Endodermal cell (in vitro differentiated cells): ENCODE measurements at regions not wholly inside any gene's neighbourhood (a gene's known extent, or its start where the extent isn't known, plus 50 kb on each side); places are given as distances from the start of the nearest gene placed in this dataset.

ENCODE experiments used
- DNase-seq: peaks from one replicate; pipeline ENCODE4 v3.0.0-alpha.2; 2017
- H3K27ac ChIP-seq: 2 replicates; pipeline ENCODE4 v1.5.1; 2013; ENCODE audit warnings: mild to moderate bottlenecking, low read depth, low read length, moderate library complexity
- H3K27me3 ChIP-seq: 2 replicates; pipeline ENCODE4 v1.6.1; 2013; ENCODE audit warnings: mild to moderate bottlenecking, low read length, moderate library complexity; ENCODE audit not compliant: insufficient read depth, control insufficient read depth, poor library complexity, severe bottlenecking
- H3K36me3 ChIP-seq: 2 replicates; pipeline ENCODE4 v1.7.0; 2013; ENCODE audit warnings: mild to moderate bottlenecking, low read length, moderate library complexity; ENCODE audit not compliant: control insufficient read depth, insufficient read depth
- H3K4me1 ChIP-seq: one replicate; pipeline ENCODE4 v1.7.0; 2013; ENCODE audit warnings: low read length; ENCODE audit not compliant: control insufficient read depth, insufficient read depth
- H3K4me3 ChIP-seq: 2 replicates; pipeline ENCODE4 v1.5.1; 2013; ENCODE audit warnings: mild to moderate bottlenecking, low read length, moderate library complexity
- H3K9ac ChIP-seq: 2 replicates; pipeline ENCODE4 v1.6.1; 2013; ENCODE audit warnings: mild to moderate bottlenecking, low read length, moderate library complexity; ENCODE audit not compliant: poor library complexity, severe bottlenecking; ENCODE audit errors: extremely low read depth
- H3K9me3 ChIP-seq: 2 replicates; pipeline ENCODE4 v1.6.1; 2013; ENCODE audit warnings: mild to moderate bottlenecking, low read length, moderate library complexity; ENCODE audit not compliant: control insufficient read depth
- H3K27ac Mint-ChIP-seq: 2 replicates; pipeline ENCODE4 v1.8.0; 2020; ENCODE audit warnings: mixed read lengths
- H3K27me3 Mint-ChIP-seq: 2 replicates; pipeline ENCODE4 v1.8.0; 2021; ENCODE audit warnings: mild to moderate bottlenecking, mixed read lengths; ENCODE audit not compliant: insufficient read depth
- H3K36me3 Mint-ChIP-seq: 2 replicates; pipeline ENCODE4 v1.8.0; 2020; ENCODE audit warnings: low read depth, mixed read lengths
- H3K4me1 Mint-ChIP-seq: 2 replicates; pipeline ENCODE4 v1.8.0; 2020; ENCODE audit warnings: mixed read lengths
- H3K4me3 Mint-ChIP-seq: 2 replicates; pipeline ENCODE4 v1.8.0; 2020; ENCODE audit warnings: mild to moderate bottlenecking, moderate library complexity, mixed read lengths
- H3K9me3 Mint-ChIP-seq: 2 replicates; pipeline ENCODE4 v1.8.0; 2020; ENCODE audit warnings: mild to moderate bottlenecking, mixed read lengths
- WGBS, 2 experiments: methylation state at CpG; one replicate each; pipeline versions ENCODE4 v1.1.5 to v1.1.7; 2013; ENCODE audit warnings: missing lambda C conversion rate in 2 of 2, mixed read lengths in 1 of 2; ENCODE audit not compliant: insufficient coverage in 1 of 2, insufficient read length in 1 of 2; 5-methylcytosine and 5-hydroxymethylcytosine counted together
- TF ChIP-seq, protein P1 (sequence below): fragments of 200-600 bp; sonication (generic); conservative IDR thresholded peaks from 2 replicates; pipeline ENCODE4 v1.5.0; 2021; ENCODE audit warnings: antibody characterized with exemption, mild to moderate bottlenecking

DNA sequence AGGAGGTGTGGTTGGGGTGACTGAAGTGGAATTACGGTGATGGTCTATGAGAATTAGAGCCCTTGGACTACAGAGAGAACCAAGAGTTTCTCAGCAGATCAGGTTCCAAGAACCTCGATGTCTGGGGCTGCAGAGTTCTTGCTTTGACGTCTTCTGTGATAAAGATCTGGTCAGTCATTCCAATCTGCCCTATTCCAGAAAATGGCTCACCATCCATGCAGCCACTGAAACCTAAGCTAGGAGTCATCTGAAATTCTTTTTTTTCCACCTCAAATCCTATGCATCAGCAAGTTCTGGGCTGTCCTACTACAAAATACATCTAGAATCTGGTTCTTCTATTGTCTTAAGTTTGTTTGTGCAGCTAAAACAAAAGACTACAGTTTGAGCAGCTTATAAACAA, 254.4 kb upstream of the PGRMC2 start:
- no peaks in the 10 kb centered on the region for H3K9me3 ChIP-seq
- Mint-ChIP-seq H3K27me3 (no peaks in the 10 kb centered on the region), H3K36me3 (no peaks in the 10 kb centered on the region), H3K4me1 (peaks cover 4% of the 10 kb centered on the region), H3K27ac (no peak overlapping the region), H3K9me3 (peaks cover 8% of the 10 kb centered on the region), H3K4me3 (no peak overlapping the region)
- WGBS, 2 experiments = 81 to 92% methylated on average over 3 of the region's 3 CpGs
- H3K27ac ChIP-seq = no peak overlapping the region
- H3K36me3 ChIP-seq = no peaks in the 10 kb centered on the region
- DNase-seq = no peak
- no peak overlapping the region for H3K4me3 ChIP-seq
- H3K9ac ChIP-seq = no peak overlapping the region
- H3K4me1 ChIP-seq = peaks cover 5% of the 10 kb centered on the region
- TF ChIP-seq, protein P1, sequence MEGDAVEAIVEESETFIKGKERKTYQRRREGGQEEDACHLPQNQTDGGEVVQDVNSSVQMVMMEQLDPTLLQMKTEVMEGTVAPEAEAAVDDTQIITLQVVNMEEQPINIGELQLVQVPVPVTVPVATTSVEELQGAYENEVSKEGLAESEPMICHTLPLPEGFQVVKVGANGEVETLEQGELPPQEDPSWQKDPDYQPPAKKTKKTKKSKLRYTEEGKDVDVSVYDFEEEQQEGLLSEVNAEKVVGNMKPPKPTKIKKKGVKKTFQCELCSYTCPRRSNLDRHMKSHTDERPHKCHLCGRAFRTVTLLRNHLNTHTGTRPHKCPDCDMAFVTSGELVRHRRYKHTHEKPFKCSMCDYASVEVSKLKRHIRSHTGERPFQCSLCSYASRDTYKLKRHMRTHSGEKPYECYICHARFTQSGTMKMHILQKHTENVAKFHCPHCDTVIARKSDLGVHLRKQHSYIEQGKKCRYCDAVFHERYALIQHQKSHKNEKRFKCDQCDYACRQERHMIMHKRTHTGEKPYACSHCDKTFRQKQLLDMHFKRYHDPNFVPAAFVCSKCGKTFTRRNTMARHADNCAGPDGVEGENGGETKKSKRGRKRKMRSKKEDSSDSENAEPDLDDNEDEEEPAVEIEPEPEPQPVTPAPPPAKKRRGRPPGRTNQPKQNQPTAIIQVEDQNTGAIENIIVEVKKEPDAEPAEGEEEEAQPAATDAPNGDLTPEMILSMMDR = no peak
- H3K27me3 ChIP-seq = no peaks in the 10 kb centered on the region

DNA sequence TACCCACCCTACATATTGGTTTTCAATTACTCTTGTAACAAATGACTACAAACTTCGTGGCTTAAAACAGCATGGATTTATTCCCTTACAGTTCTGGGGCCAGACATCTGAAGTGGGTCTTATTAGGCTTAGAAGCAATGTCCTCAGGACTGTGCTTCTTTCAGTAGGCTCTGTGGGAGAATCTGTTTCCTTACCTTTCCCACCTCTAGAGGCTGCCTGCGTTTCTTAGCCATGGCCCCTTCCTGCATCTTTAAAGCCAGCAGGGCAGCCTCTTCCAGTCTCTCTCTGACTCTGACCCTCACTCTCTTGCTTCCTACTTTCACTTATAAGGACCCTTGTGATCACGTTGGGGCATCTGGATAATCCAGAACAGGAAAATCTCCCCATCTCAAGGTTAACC, 252.5 kb upstream of the PGRMC2 start:
- Histone ChIP-seq H3K4me3 (no peak overlapping the region), H3K9ac (no peak overlapping the region), H3K27ac (no peak overlapping the region), H3K9me3 (peaks cover 7% of the 10 kb centered on the region), H3K27me3 (no peaks in the 10 kb centered on the region), H3K4me1 (peaks cover 5% of the 10 kb centered on the region), H3K36me3 (no peaks in the 10 kb centered on the region)
- Mint-ChIP-seq H3K36me3 (no peaks in the 10 kb centered on the region), H3K4me3 (no peak overlapping the region), H3K4me1 (peaks cover 5% of the 10 kb centered on the region), H3K27ac (no peak overlapping the region), H3K27me3 (no peaks in the 10 kb centered on the region), H3K9me3 (peaks cover 12% of the 10 kb centered on the region)
- TF ChIP-seq, protein P1 = no peak
- DNase-seq = no peak
- 60 to 80% methylated on average over 2 to 3 of the region's 3 CpGs for WGBS, 2 experiments

DNA sequence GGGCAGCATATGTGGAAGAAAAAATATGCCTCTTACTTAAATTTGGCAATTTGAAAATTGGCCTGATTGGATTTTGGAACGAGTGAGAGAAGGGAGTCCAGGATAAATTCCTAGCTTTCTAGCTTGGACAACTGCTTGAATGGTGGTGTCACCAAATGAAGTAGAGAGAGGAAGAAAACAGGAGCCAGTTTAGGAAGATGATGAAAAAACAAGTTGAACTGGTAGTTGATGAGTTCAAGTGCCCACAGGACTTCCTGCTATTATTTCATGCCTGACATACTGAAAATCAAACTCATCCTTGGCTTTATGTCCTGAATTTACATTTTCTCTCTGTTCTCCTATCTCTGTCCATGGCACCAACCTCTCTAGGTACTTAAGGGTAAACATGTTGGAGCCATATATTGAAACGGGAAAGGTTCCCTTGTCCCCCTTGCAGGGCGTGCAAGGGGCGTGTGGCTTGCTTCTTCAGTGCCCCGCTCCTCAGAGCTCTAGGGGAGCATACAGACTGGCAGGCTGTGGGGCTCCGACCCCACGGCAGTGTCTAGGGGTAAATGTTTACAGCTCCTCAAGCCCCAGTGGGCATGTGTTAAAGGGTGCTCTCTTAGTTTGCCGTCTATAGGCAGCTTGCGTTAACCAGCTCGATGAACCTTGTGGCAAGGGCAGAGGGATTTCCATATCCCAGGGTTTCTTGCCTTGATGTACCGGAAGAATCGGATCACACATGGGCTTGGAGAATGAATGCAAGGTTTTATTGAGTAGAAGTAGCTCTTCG, 250.7 kb upstream of the PGRMC2 start:
- TF ChIP-seq, protein P1 = no peak
- H3K36me3 Mint-ChIP-seq = no peaks in the 10 kb centered on the region

More for the DNA sequence above, 250.7 kb upstream of the PGRMC2 start:
- H3K9me3 ChIP-seq = peaks cover 12% of the 10 kb centered on the region
- no peak overlapping the region for H3K9ac ChIP-seq
- no peak overlapping the region for H3K4me3 ChIP-seq
- H3K27ac ChIP-seq = no peak overlapping the region
- Mint-ChIP-seq H3K27me3 (peaks cover 2% of the 10 kb centered on the region), H3K9me3 (peaks cover 15% of the 10 kb centered on the region), H3K27ac (no peak overlapping the region), H3K4me1 (peaks cover 6% of the 10 kb centered on the region), H3K4me3 (no peak overlapping the region)
- H3K4me1 ChIP-seq = no peaks in the 10 kb centered on the region
- whole genome bisulfite sequencing, 2 experiments = 94 to 98% methylated on average over 12 to 13 of the region's 13 CpGs
- H3K27me3 ChIP-seq = no peaks in the 10 kb centered on the region
- no peak for DNase-seq
- H3K36me3 ChIP-seq = no peaks in the 10 kb centered on the region
